IMR-90 (cell line): ENCODE measurements at regions not wholly inside any gene's neighbourhood (a gene's known extent, or its start where the extent isn't known, plus 50 kb on each side); places are given as distances from the start of the nearest gene placed in this dataset.
A peak's percentile ranks its signal among the peaks of the same experiment; 100 is the strongest.

Experiments used
- ATAC-seq: fragments of 200-7000 bp; cut with Tn5 transposase; 2 replicates; pipeline ENCODE4 v1.9.1; 2020; ENCODE audit warnings: low read depth, mild to moderate bottlenecking, moderate library complexity
- BruUV-seq: library from RNA; stranded (reverse); fragments of 400-500 nt; replicated peaks from 2 replicates; lab custom pipeline; 2021; lab: Mats Ljungman, UMichigan
- CTCF ChIA-PET: fragments of 300-600 bp; formaldehyde crosslinking; extraction: SDS; loops from one replicate; lab custom pipeline; 2021; ENCODE audit warnings: antibody characterized with exemption; lab: Yijun Ruan, JAX
- POLR2A ChIA-PET: fragments of 300-600 bp; sonication (Branson Sonifier 250); formaldehyde crosslinking; loops from one replicate; lab custom pipeline; 2022; ENCODE audit warnings: antibody characterized with exemption; ENCODE audit not compliant: unreplicated experiment; lab: Charles Lee
- DNase-seq: peaks from one replicate; pipeline ENCODE4 v3.0.0; 2013
- H2AFZ ChIP-seq: replicated peaks from 2 replicates; pipeline ENCODE3; 2013; ENCODE audit warnings: low read length, mild to moderate bottlenecking; ENCODE audit not compliant: poor library complexity
- H2AK5ac ChIP-seq: 2 replicates; pipeline ENCODE4 v1.6.1; 2013; ENCODE audit warnings: low read depth, low read length, inconsistent platforms
- H2AK9ac ChIP-seq: replicated peaks from 2 replicates; pipeline ENCODE3; 2013; ENCODE audit warnings: mild to moderate bottlenecking, low read depth, low read length, moderate library complexity; ENCODE audit not compliant: poor library complexity
- H2BK120ac ChIP-seq: 2 replicates; pipeline ENCODE4 v1.6.1; 2013; ENCODE audit warnings: low read depth, low read length, inconsistent platforms
- H2BK15ac ChIP-seq: 3 replicates; pipeline ENCODE4 v1.6.1; 2013; ENCODE audit warnings: low read depth, low read length, inconsistent platforms
- H2BK20ac ChIP-seq: 2 replicates; pipeline ENCODE4 v1.6.1; 2013; ENCODE audit warnings: low read depth, mild to moderate bottlenecking, inconsistent platforms, low read length, moderate library complexity
- H2BK5ac ChIP-seq: 2 replicates; pipeline ENCODE4 v1.6.1; 2013; ENCODE audit warnings: mild to moderate bottlenecking, low read depth, low read length, inconsistent platforms; ENCODE audit not compliant: poor library complexity, severe bottlenecking
- H3K14ac ChIP-seq: replicated peaks from 2 replicates; pipeline ENCODE4 v1.6.1; 2013; ENCODE audit warnings: low read depth, low read length, inconsistent platforms
- H3K18ac ChIP-seq: 2 replicates; pipeline ENCODE4 v1.6.1; 2013; ENCODE audit warnings: low read depth, low read length, control low read depth
- H3K23ac ChIP-seq: 2 replicates; pipeline ENCODE4 v1.6.1; 2013; ENCODE audit warnings: low read depth, low read length, inconsistent platforms
- H3K27ac ChIP-seq: 2 replicates; pipeline ENCODE4 v1.5.1; 2013; ENCODE audit warnings: mild to moderate bottlenecking, control low read depth, low read length; ENCODE audit not compliant: insufficient read depth
- H3K27me3 ChIP-seq: 2 replicates; pipeline ENCODE4 v1.6.1; 2013; ENCODE audit warnings: low read length; ENCODE audit not compliant: control insufficient read depth, insufficient read depth
- H3K36me3 ChIP-seq: 2 replicates; pipeline ENCODE4 v1.6.1; 2013; ENCODE audit warnings: low read length, mixed read lengths; ENCODE audit not compliant: control insufficient read depth, insufficient read depth
- H3K4ac ChIP-seq: 2 replicates; pipeline ENCODE4 v1.6.1; 2013; ENCODE audit warnings: low read depth, low read length, inconsistent platforms
- H3K4me1 ChIP-seq: 2 replicates; pipeline ENCODE4 v1.6.1; 2013; ENCODE audit warnings: low read length, mixed read lengths; ENCODE audit not compliant: control insufficient read depth, insufficient read depth
- H3K4me2 ChIP-seq: 2 replicates; pipeline ENCODE4 v1.6.1; 2013; ENCODE audit warnings: low read depth, mild to moderate bottlenecking, control low read depth, low read length, moderate library complexity
- H3K4me3 ChIP-seq: 2 replicates; pipeline ENCODE4 v1.5.1; 2013; ENCODE audit warnings: low read depth, mild to moderate bottlenecking, control low read depth, low read length, moderate library complexity; ENCODE audit not compliant: insufficient read depth
- H3K56ac ChIP-seq: 2 replicates; pipeline ENCODE4 v1.6.1; 2013; ENCODE audit warnings: low read length, inconsistent platforms; ENCODE audit not compliant: insufficient read depth; ENCODE audit errors: extremely low read depth
- H3K79me1 ChIP-seq, 2 experiments: 2 replicates each; pipeline ENCODE4 v1.6.1; 2013; ENCODE audit warnings: low read length in 2 of 2, inconsistent platforms in 1 of 2, low read depth in 1 of 2
- H3K9ac ChIP-seq: 2 replicates; pipeline ENCODE4 v1.6.1; 2013; ENCODE audit warnings: low read depth, low read length, control low read depth
- H3K9me1 ChIP-seq: 2 replicates; pipeline ENCODE4 v1.6.1; 2013; ENCODE audit warnings: low read length, inconsistent platforms; ENCODE audit not compliant: insufficient read depth
- H3K9me3 ChIP-seq: 2 replicates; pipeline ENCODE4 v1.6.1; 2013; ENCODE audit warnings: low read length; ENCODE audit not compliant: control insufficient read depth, insufficient read depth
- H4K20me1 ChIP-seq: 2 replicates; pipeline ENCODE4 v1.6.1; 2013; ENCODE audit warnings: low read length, inconsistent platforms; ENCODE audit not compliant: insufficient read depth
- H4K5ac ChIP-seq: 2 replicates; pipeline ENCODE4 v1.6.1; 2013; ENCODE audit warnings: mild to moderate bottlenecking, low read depth, low read length, control low read depth
- H4K8ac ChIP-seq, 2 experiments: 2 replicates each; pipeline ENCODE4 v1.6.1; 2013; ENCODE audit warnings: low read depth in 2 of 2, low read length in 2 of 2, control low read depth in 1 of 2, inconsistent platforms in 1 of 2
- H4K91ac ChIP-seq: 2 replicates; pipeline ENCODE4 v1.6.1; 2013; ENCODE audit warnings: low read depth, low read length, inconsistent platforms; ENCODE audit not compliant: insufficient read depth
- BHLHE40 ChIP-seq: fragments of 150-350 bp; IDR thresholded peaks from 2 replicates; pipeline ENCODE4 v1.6.1; 2016; ENCODE audit warnings: mild to moderate bottlenecking, low read depth, low read length
- FOS ChIP-seq: fragments of 150-350 bp; IDR thresholded peaks from 2 replicates; pipeline ENCODE4 v1.6.1; 2016; ENCODE audit warnings: low read depth, low read length
- MAFK ChIP-seq: IDR thresholded peaks from 2 replicates; pipeline ENCODE4 v1.6.1; 2012; ENCODE audit warnings: low read depth, low read length, improper control_type of control experiment
- MAZ ChIP-seq: IDR thresholded peaks from 2 replicates; pipeline ENCODE4 v1.6.1; 2012; ENCODE audit warnings: low read depth, mild to moderate bottlenecking, low read length, improper control_type of control experiment, moderate library complexity, borderline replicate concordance
- MXI1 ChIP-seq: IDR thresholded peaks from 2 replicates; pipeline ENCODE4 v1.6.1; 2012; ENCODE audit warnings: low read depth, mild to moderate bottlenecking, low read length, moderate library complexity, borderline replicate concordance
- NFE2L2 ChIP-seq: fragments of 150-350 bp; IDR thresholded peaks from 2 replicates; pipeline ENCODE4 v1.6.1; 2016; ENCODE audit warnings: low read depth, mild to moderate bottlenecking, low read length
- POLR2A ChIP-seq: IDR thresholded peaks from 2 replicates; pipeline ENCODE4 v1.6.1; 2012; ENCODE audit warnings: mild to moderate bottlenecking, low read depth, low read length
- RAD21 ChIP-seq: IDR thresholded peaks from 2 replicates; pipeline ENCODE4 v1.6.1; 2012; ENCODE audit warnings: low read length, improper control_type of control experiment
- RCOR1 ChIP-seq: IDR thresholded peaks from 2 replicates; pipeline ENCODE4 v1.6.1; 2012; ENCODE audit warnings: mild to moderate bottlenecking, low read length, improper control_type of control experiment; ENCODE audit not compliant: insufficient replicate concordance
- RFX5 ChIP-seq: IDR thresholded peaks from 2 replicates; pipeline ENCODE4 v1.8.0; 2012; ENCODE audit warnings: low read depth, mild to moderate bottlenecking, low read length, moderate library complexity
- SMC3 ChIP-seq: fragments of 150-350 bp; IDR thresholded peaks from 2 replicates; pipeline ENCODE4 v1.6.1; 2016; ENCODE audit warnings: low read depth, mild to moderate bottlenecking, antibody characterized with exemption, low read length, moderate library complexity
- WGBS, 2 experiments: methylation state at CpG; one replicate each; pipeline versions ENCODE4 v1.1.5 to v1.1.7; 2013; ENCODE audit warnings: missing lambda C conversion rate in 2 of 2; ENCODE audit not compliant: insufficient read length in 1 of 2; ENCODE audit errors: extremely low coverage in 2 of 2; 5-methylcytosine and 5-hydroxymethylcytosine counted together
- dilution Hi-C: fragments of 300-500 bp; cut with HindIII; formaldehyde crosslinking; loops from one replicate; pipeline ENCODE4 v1.14.3; 2018; ENCODE audit warnings: low sequenced_read_pairs; ENCODE audit not compliant: unreplicated experiment
- in situ Hi-C: fragments of 300-500 bp; cut with MboI; formaldehyde crosslinking; loops from 3 replicates; pipeline ENCODE4 v1.14.3; 2019; ENCODE audit warnings: low sequenced_read_pairs, inconsistent platforms, mixed read lengths
- intact Hi-C: fragments of 100-400 bp; cut with micrococcal nuclease; formaldehyde crosslinking; loops from 2 replicates; pipeline ENCODE4 v1.10.0; 2022
- TF ChIP-seq, protein P1 (sequence below): conservative IDR thresholded peaks from 2 replicates; pipeline ENCODE4 v1.5.1; 2012; ENCODE audit warnings: mild to moderate bottlenecking, low read depth, low read length, improper control_type of control experiment
- TF ChIP-seq, protein P2 (sequence below): fragments of 150-350 bp; IDR thresholded peaks from 2 replicates; pipeline ENCODE4 v1.6.1; 2016; ENCODE audit warnings: low read depth, mild to moderate bottlenecking, low read length, moderate library complexity, borderline replicate concordance

DNA sequence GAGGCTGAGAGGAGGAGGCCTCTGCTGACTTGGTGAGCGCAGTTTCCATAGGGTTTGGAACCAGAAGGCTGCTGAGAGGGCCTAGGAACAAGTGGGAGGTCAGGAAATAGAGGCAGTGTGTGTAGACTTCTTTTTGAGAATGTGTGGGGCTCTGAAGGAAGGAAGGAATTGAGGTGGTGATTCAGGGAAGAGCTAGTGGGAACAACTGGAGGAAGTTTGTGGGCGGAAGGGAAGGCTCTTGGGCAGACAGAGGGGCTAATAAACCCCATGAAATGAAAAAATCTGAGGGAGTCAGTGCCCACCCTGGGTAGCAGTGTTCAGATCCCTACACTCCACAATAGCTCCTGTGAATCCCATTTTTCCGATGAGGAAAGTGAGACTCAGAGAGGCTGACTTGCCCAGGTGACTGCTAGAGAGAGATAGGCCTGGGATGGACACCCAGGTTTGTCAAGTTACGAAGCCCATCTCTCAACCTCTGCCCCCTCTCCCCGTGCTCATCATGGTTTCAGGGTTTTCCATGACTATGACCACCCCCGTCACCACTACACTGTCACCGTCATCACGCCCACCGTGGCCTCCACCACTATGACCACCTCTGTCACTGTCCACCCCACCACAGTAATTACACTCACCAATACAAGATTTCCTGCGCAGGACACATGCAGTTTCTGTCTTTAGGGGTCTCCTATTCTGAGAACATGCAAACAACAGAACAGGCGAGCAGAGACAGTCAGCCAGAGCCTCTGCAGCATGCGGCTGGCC lies 106.4 kb downstream of the MRPL14 start (continued):
- no peak for TF ChIP-seq SMC3

DNA sequence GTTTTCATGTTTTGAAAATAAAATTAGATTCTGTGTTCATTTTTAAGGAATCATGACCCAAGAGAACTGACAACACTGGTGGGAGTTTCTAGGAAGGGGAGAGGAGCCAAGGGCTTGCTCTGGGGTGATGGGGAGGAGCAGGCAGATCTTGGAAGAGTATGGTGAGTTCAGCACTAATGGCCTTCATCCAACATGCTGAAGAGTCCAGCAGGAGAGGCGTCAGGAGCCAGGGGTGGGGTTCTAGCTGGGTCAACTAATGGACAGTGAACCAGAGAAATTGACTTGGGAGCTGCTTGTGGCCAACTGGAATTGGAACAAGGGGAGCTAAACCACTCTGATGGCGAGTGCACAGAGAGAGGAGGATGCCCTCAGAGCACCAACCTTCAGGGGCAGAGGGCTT lies 107.1 kb downstream of the MRPL14 start:
- no TSS peak for BruUV-seq
- in situ Hi-C loops (no loop called here), dilution Hi-C loops (no loop called here), intact Hi-C loops (no loop called here)
- Histone ChIP-seq H3K4me2 (no peak overlapping the region), H2BK15ac (no peak overlapping the region), H2AK5ac (peak overlapping the region; percentile 34; the same call in 1 of the 2 replicates), H2BK20ac (no peak overlapping the region), H3K4ac (peak overlapping the region; percentile 43; the same call in 1 of the 2 replicates), H3K36me3 (no peaks in the 10 kb centered on the region), H2BK5ac (no peak overlapping the region), H3K4me3 (no peak overlapping the region), H3K14ac (no peak overlapping the region), H3K4me1 (peaks cover 13% of the 10 kb centered on the region; the same call in 1 of the 2 replicates), H3K18ac (peak overlapping the region; percentile 42; the same call in 1 of the 2 replicates), H4K91ac (no peak overlapping the region; the same call in 1 of the 2 replicates), H3K56ac (no peak overlapping the region), H3K23ac (no peak overlapping the region), H3K9ac (no peak overlapping the region), H4K20me1 (no peaks in the 10 kb centered on the region), H2AK9ac (peak overlapping the region; percentile 58), H4K5ac (no peak overlapping the region; the same call in 1 of the 2 replicates), H3K27me3 (no peaks in the 10 kb centered on the region), H2AFZ (no peak overlapping the region), H4K8ac (no peak overlapping the region), H3K27ac (peak overlapping the region; percentile 39; the same call in 1 of the 2 replicates), H3K79me1 (no peaks in the 10 kb centered on the region), H3K9me1 (peaks cover 4% of the 10 kb centered on the region; the same call in 1 of the 2 replicates), H3K9me3 (no peaks in the 10 kb centered on the region), H2BK120ac (no peak overlapping the region; the same call in 1 of the 2 replicates)
- ChIA-PET CTCF (interaction anchor here (1.1 kb wide), 1 partner anchor 8 kb away, joined by 3 read pairs; no protein-coding TSS in a partner anchor), POLR2A (no interaction called here)
- DNase-seq (peak; percentile 34), ATAC-seq (peak; percentile 55)
- 60% methylated on average over 1 of the region's 2 CpGs; no CpG with 5 or more reads in 1 of the 2 experiments for WGBS, 2 experiments
- no peak for TF ChIP-seq MAZ
- TF ChIP-seq RFX5, result no peak
- TF ChIP-seq MXI1, result no peak
- TF ChIP-seq, protein P1, sequence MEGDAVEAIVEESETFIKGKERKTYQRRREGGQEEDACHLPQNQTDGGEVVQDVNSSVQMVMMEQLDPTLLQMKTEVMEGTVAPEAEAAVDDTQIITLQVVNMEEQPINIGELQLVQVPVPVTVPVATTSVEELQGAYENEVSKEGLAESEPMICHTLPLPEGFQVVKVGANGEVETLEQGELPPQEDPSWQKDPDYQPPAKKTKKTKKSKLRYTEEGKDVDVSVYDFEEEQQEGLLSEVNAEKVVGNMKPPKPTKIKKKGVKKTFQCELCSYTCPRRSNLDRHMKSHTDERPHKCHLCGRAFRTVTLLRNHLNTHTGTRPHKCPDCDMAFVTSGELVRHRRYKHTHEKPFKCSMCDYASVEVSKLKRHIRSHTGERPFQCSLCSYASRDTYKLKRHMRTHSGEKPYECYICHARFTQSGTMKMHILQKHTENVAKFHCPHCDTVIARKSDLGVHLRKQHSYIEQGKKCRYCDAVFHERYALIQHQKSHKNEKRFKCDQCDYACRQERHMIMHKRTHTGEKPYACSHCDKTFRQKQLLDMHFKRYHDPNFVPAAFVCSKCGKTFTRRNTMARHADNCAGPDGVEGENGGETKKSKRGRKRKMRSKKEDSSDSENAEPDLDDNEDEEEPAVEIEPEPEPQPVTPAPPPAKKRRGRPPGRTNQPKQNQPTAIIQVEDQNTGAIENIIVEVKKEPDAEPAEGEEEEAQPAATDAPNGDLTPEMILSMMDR, result no peak
- TF ChIP-seq SMC3, result no peak
- no peak for TF ChIP-seq RAD21
- no peak for TF ChIP-seq RCOR1
- TF ChIP-seq BHLHE40, result no peak
- no peak for TF ChIP-seq MAFK
- no peak for TF ChIP-seq POLR2A
- no peak for TF ChIP-seq FOS
- no peak for TF ChIP-seq NFE2L2
- TF ChIP-seq, protein P2, sequence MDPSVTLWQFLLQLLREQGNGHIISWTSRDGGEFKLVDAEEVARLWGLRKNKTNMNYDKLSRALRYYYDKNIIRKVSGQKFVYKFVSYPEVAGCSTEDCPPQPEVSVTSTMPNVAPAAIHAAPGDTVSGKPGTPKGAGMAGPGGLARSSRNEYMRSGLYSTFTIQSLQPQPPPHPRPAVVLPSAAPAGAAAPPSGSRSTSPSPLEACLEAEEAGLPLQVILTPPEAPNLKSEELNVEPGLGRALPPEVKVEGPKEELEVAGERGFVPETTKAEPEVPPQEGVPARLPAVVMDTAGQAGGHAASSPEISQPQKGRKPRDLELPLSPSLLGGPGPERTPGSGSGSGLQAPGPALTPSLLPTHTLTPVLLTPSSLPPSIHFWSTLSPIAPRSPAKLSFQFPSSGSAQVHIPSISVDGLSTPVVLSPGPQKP, result no peak
